Activated CD8-positive, alpha-beta memory T cell treated with anti-CD3 and anti-CD28 coated beads, Interleukin-2, amount 50 U/mL, for 48 hours (primary cell): ENCODE measurements at regions not wholly inside any gene's neighbourhood (a gene's known extent, or its start where the extent isn't known, plus 50 kb on each side); places are given as distances from the start of the nearest gene placed in this dataset.
"Not testable (repeated sequence)": the region's sequence is repeated elsewhere in the genome, so short reads cannot be mapped to it uniquely, and the experiment has no call there.

ENCODE experiments used
- DNase-seq: peaks from one replicate; pipeline ENCODE4 v3.0.0-alpha.2; 2020

DNA sequence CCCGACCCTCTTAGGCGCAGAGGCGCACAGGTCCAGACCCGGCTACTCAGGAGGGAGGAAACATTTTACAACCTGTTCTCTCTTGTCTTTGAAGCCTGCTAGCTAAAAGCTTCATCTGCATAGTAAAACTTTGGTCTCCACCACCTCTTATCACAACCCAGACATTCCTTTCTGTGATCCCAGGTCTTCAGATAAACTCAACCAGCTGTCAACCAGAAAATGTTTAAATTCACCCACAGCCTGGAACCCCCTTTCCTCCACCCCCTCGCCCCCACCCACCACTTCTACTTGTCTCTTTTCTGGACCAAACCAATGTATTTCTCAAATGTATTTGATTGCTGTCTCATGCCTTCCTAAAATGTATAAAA is 169.1 kb upstream of the PRKX start:
- not testable (repeated sequence) for DNase-seq

- DNase-seq, result not testable (repeated sequence)
Observed at GRCh38 chrX:3881898-3882552, 168.6 kb upstream of the PRKX start.

DNA sequence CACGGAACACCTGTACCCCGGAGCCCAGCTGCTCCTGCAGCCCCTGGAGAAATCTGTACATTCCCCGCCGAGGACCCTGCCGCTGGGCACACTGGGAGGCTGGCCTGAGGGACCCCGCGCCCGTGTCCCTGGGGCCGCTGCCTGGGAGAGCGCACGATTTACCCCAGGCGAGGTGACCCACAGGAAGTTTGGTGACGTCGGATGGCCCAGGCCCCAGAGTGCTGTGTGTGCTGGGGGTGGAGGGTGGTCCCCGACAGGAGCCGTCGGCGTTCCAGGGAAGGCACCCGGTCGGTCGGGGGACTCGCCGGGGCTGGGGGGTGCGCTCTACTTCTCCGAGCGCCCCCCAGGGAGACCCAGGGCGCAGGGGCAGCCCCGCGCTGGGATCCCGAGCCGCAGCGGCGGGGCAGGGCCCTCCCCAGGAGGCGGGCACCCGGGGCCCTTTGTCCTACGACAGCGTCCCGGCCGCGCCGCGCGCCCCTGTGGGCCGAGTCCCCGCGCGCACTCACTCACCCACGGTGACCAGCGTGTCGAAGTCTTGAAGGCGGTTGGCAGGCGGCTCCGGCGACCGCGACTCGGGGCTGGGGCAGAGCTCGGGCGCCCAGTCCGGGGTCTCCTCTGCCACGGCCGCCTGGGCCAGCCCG is 167.9 kb upstream of the PRKX start:
- DNase-seq, result not testable (repeated sequence)

GRCh38 chrX:3876393-3876792 is 162.9 kb upstream of the PRKX start:
- DNase-seq, result not testable (repeated sequence)

DNA sequence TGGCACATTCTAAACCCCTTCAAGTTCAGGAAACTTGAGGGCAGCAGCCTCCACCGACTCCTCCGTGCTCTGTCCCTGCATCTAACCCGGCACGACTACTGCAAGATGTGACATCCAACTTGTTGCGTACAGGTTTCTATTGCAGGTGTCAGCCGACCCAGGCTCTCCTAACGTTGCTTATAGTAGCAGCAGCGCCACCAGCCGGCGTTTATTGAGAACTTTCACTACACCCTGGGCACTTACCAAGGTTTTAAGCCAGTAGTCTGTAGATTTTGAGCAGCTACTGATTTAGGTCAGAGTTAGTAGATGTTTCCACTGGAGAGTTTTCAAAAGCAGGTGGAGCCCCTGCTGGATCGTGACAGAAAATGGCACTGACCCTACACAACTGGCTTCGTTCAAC is 162.2 kb upstream of the PRKX start:
- not testable (repeated sequence) for DNase-seq

GRCh38 chrX:3872226-3872879 is 158.9 kb upstream of the PRKX start:
- DNase-seq, result not testable (repeated sequence)

DNA sequence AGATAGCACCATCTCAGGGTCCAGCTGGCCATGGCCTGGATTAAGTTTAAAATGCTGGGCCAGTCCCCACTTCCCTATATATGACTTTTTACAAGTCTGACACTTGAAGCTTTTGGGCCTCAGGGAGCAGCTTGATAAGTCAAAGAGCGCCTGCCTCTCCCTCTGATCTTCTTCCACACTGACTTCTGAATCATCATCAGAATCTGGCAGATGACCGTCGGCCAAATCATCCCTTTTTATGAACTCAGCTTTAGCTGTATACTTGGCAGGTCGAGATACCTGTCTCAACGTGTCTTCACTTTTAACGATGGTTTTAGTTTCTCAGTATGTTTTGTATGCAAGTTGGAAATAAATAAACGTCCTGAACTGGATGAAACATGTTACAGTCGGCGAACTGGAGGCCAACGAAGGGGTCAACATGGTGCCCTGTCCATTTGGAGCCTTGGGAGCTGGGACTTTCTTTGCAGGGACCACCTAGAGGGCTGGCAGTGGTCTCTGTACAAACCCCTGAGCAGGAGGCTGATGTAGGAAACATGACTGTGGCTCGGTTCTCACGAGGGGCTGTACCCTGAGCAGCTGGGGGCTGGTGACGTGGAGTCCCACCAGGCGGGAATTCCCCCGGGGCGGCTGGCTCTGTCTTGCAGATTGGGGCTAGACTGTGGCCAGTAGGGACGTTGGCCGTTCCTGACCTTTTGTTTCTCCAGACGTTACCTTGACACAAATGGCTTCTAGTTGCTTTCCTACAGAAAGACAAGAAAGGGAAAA is 153.8 kb upstream of the PRKX start:
- not testable (repeated sequence) for DNase-seq

- DNase-seq, result not testable (repeated sequence)
Observed at GRCh38 chrX:3858332-3858731, 144.9 kb upstream of the PRKX start.

DNA sequence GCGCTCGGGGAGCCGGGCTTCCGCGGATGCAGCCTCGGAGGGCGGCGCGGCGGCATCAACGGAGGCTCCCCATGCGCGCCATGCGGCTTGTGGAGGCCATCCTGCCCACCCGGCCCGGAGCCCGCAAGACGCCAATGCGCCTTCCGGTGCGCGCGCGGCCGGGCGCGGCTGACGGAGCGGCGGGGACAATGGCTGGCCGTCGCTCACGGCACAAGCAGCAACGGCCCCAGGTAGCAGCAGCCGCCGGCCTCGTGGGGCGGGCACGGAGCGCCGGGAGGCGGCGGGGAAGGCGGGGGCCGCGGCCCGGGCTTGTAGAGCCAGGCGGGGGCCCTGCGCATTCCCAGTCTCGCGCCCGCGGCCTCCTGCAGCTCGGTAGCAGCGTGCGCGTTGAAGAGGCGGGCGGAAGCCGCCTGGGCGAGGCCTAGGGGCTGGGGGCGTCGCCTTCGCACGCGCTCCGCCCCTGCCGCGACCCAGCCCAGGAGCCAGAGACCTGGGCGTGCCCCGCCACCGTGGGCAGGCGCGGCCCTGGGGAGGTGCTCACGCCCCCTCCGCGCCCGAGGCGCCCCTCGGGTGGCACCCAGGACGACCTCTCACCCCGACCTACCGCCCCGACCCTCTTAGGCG is 130.2 kb upstream of the PRKX start:
- not testable (repeated sequence) for DNase-seq

DNA sequence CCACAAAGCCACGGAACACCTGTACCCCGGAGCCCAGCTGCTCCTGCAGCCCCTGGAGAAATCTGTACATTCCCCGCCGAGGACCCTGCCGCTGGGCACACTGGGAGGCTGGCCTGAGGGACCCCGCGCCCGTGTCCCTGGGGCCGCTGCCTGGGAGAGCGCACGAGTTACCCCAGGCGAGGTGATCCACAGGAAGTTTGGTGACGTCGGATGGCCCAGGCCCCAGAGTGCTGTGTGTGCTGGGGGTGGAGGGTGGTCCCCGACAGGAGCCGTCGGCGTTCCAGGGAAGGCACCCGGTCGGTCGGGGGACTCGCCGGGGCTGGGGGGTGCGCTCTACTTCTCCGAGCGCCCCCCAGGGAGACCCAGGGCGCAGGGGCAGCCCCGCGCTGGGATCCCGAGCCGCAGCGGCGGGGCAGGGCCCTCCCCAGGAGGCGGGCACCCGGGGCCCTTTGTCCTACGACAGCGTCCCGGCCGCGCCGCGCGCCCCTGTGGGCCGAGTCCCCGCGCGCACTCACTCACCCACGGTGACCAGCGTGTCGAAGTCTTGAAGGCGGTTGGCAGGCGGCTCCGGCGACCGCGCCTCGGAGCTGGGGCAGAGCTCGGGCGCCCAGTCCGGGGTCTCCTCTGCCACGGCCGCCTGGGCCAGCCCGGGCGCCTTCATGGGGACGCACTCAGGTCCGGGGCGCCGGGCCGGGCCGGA is 129.5 kb upstream of the PRKX start:
- DNase-seq, result not testable (repeated sequence)

GRCh38 chrX:3838754-3839153 is 125.3 kb upstream of the PRKX start:
- not testable (repeated sequence) for DNase-seq

- DNase-seq, result not testable (repeated sequence)
Observed at GRCh38 chrX:3837958-3838643, 124.7 kb upstream of the PRKX start.

GRCh38 chrX:3837211-3837610 is 123.8 kb upstream of the PRKX start:
- not testable (repeated sequence) for DNase-seq

DNA sequence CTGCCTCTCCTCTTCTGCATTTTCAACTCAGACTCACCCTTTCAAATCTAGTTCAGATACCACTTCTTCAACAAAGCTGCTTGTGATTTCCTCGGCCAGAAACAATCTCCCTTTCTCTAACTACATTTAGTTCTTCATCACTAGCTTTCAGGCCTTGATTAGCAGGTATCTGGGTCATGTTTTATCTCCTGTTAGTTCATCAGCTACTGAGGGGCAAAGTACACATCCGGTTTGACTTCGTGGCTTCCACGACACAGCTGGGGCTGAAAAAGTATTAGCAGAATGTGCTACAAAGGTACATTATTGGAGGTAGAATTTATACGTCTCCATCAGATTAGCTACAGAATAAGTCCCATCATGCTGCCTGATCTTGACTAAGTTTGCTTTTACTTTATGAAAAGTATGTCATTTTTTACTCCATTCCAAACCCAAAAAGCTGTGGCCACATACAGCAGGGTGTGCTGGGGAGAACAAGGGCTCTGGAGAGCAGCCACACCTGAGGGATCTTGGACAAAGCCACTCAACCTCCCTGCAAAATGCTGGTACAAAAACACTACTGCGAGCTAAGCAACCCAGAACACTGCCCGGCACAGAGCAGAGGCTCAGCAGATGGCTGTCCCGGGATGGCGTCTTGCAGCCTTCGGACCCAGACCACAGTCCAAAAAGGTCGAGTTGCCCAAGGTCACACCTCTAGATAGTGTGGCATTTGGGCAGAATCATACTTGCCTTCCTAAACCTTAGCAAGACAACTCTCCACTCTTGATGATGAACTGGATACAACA is 120.5 kb upstream of the PRKX start:
- DNase-seq, result not testable (repeated sequence)

- DNase-seq, result not testable (repeated sequence)
Observed at GRCh38 chrX:3830020-3830419, 116.6 kb upstream of the PRKX start.

GRCh38 chrX:3829041-3829531 is 115.6 kb upstream of the PRKX start:
- DNase-seq, result not testable (repeated sequence)

- not testable (repeated sequence) for DNase-seq
Observed at GRCh38 chrX:3828378-3829040, 115.1 kb upstream of the PRKX start.

DNA sequence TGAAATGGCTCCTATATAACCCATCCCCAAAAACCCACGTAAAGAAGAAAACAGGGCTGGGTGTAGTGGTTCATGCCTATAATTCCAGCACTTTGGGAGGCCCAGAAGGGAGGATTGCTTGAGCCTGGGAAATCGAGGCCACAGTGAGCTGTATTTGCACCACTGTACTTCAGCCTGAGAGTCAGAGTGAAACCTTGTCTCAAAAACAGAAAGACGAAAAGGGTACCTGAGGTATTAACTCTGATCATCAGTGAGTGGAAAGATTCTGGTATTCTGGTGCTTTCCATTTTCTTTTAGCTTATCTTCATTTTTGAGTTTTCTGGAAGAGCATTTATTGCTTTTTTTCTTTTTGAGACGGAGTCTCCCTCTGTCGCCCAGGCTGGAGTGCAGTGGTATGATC is 110.6 kb upstream of the PRKX start:
- not testable (repeated sequence) for DNase-seq

DNA sequence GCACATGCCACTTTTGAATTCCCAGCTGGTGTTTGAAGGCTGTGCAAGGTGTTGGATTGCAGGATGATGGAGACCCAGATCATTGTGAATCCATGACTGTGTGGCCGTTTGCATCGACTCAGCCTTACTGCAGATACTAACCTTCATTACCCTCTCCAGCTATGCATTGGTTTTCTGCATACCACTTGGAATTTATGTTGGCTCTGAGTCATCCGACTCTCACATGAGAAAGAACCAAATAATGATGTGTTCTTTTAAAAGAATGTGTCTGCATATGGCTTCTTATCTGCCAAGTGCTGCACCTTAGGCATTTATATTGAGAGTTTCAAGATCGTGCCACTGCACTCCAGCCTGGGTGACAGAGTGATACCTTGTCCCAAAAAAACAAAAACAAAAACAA is 106.7 kb upstream of the PRKX start:
- DNase-seq, result no peak

- DNase-seq, result not testable (repeated sequence)
Observed at GRCh38 chrX:3817480-3817879, 104.0 kb upstream of the PRKX start.
